ENCODE measurements at regions not wholly inside any gene's neighbourhood (a gene's known extent, or its start where the extent isn't known, plus 50 kb on each side); places are given as distances from the start of the nearest gene placed in this dataset.

GRCh38 chr14:27077710-27078109, 479.9 kb upstream of the NOVA1 start:
- no peak overlapping the region for H3K4me3 ChIP-seq (ENCODE audit: low read depth, low read length)
- no peak for DNase-seq (ENCODE audit: low read depth)
- TF ChIP-seq MYC (IDR thresholded peaks at IDR 0.05; ENCODE audit: low read depth, low read length) (no peak), POLR2A (IDR thresholded peaks at IDR 0.05; ENCODE audit: extremely low read depth, insufficient read length) (no peak)

DNA sequence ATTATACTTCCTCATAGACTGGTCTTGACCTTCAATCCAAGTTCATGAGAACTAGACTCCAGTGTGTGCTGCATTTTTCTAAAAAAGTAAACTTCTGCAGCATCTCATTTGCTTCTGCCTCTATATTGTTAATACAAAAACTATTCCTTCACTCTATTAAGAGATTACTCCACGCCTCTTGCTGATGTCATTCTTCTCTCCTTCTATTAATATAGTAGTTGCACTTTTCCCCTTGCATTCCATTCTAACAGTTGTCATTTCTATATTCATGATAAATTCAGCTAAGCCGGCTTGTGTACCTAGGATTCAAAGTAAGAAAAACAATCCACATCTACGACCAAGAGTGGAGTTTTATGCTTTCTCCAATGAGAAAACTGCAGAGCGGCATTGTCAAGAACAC, 480.4 kb upstream of the NOVA1 start:
- H3K4me3 ChIP-seq (ENCODE audit: low read depth, low read length): no peak overlapping the region
- no peak for DNase-seq (ENCODE audit: low read depth)
- TF ChIP-seq MYC (IDR thresholded peaks at IDR 0.05; ENCODE audit: low read depth, low read length) (no peak), POLR2A (IDR thresholded peaks at IDR 0.05; ENCODE audit: extremely low read depth, insufficient read length) (no peak), CTCF (IDR thresholded peaks at IDR 0.05; ENCODE audit: low read depth, low read length) (no peak), MAX (IDR thresholded peaks at IDR 0.05; ENCODE audit: low read depth, low read length) (no peak)

DNA sequence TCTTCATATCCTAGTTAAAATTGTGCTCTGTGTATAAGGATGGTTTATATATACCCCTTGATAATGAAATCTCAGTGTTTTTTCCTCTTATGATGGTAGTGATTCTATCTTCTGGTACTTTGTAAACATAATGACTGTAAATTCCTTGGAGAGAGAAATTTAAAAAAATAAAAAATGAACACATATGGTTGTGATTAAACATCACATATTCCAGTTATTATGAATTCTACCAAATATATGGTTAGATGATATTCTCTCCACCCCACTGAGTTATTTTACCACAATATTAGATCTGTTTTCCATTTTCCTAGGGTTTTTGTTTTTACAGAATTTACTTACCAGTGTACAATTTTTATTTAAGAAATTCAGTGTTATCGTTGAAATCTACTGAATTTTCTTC, 481.9 kb upstream of the NOVA1 start:
- DNase-seq (ENCODE audit: low read depth): no peak
- no peak overlapping the region for H3K4me3 ChIP-seq (ENCODE audit: low read depth, low read length)
- TF ChIP-seq MYC (IDR thresholded peaks at IDR 0.05; ENCODE audit: low read depth, low read length): no peak
- TF ChIP-seq POLR2A (IDR thresholded peaks at IDR 0.05; ENCODE audit: extremely low read depth, insufficient read length): no peak
- TF ChIP-seq MAX (IDR thresholded peaks at IDR 0.05; ENCODE audit: low read depth, low read length): no peak
- no peak for TF ChIP-seq CTCF (IDR thresholded peaks at IDR 0.05; ENCODE audit: low read depth, low read length)

- TF ChIP-seq CTCF (IDR thresholded peaks at IDR 0.05; ENCODE audit: low read depth, low read length): no peak
- TF ChIP-seq MYC (IDR thresholded peaks at IDR 0.05; ENCODE audit: low read depth, low read length): no peak
- no peak for TF ChIP-seq POLR2A (IDR thresholded peaks at IDR 0.05; ENCODE audit: extremely low read depth, insufficient read length)
- TF ChIP-seq MAX (IDR thresholded peaks at IDR 0.05; ENCODE audit: low read depth, low read length): no peak
- H3K4me3 ChIP-seq (ENCODE audit: low read depth, low read length): no peak overlapping the region
- no peak for DNase-seq (ENCODE audit: low read depth)
Observed at GRCh38 chr14:27085500-27085899, 487.7 kb upstream of the NOVA1 start.

DNA sequence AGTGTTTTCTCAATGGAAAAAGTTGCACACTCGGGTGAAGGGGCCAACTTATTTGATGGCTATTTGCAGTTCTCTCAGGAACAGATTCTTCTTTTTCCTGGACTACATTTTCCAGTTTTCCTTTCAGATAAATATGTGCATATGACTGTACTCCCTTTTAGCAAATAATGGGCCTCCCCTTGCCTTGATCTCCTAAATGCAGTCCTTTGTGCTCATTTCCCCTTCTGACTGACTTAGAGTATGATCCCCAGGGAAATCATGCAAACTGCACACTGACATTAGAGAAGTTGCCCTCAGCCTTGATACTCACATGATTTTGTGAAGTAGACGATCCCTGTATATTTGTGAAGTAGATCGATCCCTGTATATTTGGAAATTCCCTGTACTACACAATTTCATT, 492.9 kb upstream of the NOVA1 start:
- no peak overlapping the region for H3K4me3 ChIP-seq (ENCODE audit: low read depth, low read length)
- TF ChIP-seq CTCF (IDR thresholded peaks at IDR 0.05; ENCODE audit: low read depth, low read length) (no peak), POLR2A (IDR thresholded peaks at IDR 0.05; ENCODE audit: extremely low read depth, insufficient read length) (no peak), MAX (IDR thresholded peaks at IDR 0.05; ENCODE audit: low read depth, low read length) (no peak), MYC (IDR thresholded peaks at IDR 0.05; ENCODE audit: low read depth, low read length) (no peak)
- DNase-seq (ENCODE audit: low read depth): peak; percentile 26

DNA sequence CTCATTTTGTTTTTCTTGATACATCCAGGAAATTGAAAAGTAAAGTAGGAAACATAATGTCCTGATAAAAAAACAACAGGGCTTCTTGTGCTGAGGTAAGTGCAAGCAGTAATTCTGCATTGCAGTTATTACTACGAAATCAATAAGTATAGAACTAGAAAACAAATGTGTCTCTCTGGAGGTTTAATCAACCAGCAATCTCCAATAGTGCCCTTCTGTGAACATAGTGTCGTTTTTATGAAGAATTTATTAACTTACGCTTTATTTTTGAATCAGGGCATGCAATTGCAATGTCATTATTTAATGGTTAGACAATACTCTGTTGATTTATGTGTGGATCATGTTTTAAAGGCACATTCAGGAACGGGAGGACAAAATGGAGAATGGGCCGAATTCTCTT, 494.1 kb upstream of the NOVA1 start:
- no peak for DNase-seq (ENCODE audit: low read depth)
- no peak overlapping the region for H3K4me3 ChIP-seq (ENCODE audit: low read depth, low read length)
- TF ChIP-seq MYC (IDR thresholded peaks at IDR 0.05; ENCODE audit: low read depth, low read length) (no peak), POLR2A (IDR thresholded peaks at IDR 0.05; ENCODE audit: extremely low read depth, insufficient read length) (no peak), CTCF (IDR thresholded peaks at IDR 0.05; ENCODE audit: low read depth, low read length) (no peak), MAX (IDR thresholded peaks at IDR 0.05; ENCODE audit: low read depth, low read length) (no peak)
